GM13977 (cell line): ENCODE measurements at regions not wholly inside any gene's neighbourhood (a gene's known extent, or its start where the extent isn't known, plus 50 kb on each side); places are given as distances from the start of the nearest gene placed in this dataset.

Experiments used
- DNase-seq: peaks from one replicate; pipeline ENCODE4 v3.0.0; 2012; ENCODE audit warnings: low spot score
- in situ Hi-C: fragments of 300-500 bp; cut with MboI; formaldehyde crosslinking; loops from one replicate; pipeline ENCODE4 v1.12.0; 2022; ENCODE audit warnings: low sequenced_read_pairs, low pct_unique_long_range_greater_than_20kb, mixed read lengths, inconsistent platforms; ENCODE audit not compliant: unreplicated experiment
- TF ChIP-seq, protein P1 (sequence below): IDR thresholded peaks from 2 replicates; pipeline ENCODE4 v1.5.1; 2012; ENCODE audit warnings: mild to moderate bottlenecking, control low read depth; ENCODE audit not compliant: insufficient read depth; ENCODE audit errors: extremely low read depth, missing control alignments

DNA sequence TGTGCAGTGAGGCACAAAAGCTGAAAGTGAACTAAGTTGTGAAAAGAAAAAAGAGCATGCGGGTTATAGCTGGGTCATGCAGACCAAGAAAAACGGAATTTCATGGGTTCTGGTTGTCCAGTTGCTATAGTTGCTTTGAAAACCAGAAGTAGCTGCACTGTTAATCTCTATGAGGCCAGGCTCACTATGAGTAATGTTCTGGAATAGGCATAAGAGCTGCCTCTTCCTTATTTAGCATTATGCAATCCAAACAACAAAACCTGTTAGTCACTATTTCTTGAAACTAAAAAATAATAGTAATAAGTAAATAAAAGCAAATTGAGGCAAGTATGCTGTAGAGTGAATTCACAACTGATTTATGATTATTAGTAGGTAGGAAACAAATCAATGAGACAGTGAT lies 1383.7 kb downstream of the MRPL39 start:
- TF ChIP-seq, protein P1, sequence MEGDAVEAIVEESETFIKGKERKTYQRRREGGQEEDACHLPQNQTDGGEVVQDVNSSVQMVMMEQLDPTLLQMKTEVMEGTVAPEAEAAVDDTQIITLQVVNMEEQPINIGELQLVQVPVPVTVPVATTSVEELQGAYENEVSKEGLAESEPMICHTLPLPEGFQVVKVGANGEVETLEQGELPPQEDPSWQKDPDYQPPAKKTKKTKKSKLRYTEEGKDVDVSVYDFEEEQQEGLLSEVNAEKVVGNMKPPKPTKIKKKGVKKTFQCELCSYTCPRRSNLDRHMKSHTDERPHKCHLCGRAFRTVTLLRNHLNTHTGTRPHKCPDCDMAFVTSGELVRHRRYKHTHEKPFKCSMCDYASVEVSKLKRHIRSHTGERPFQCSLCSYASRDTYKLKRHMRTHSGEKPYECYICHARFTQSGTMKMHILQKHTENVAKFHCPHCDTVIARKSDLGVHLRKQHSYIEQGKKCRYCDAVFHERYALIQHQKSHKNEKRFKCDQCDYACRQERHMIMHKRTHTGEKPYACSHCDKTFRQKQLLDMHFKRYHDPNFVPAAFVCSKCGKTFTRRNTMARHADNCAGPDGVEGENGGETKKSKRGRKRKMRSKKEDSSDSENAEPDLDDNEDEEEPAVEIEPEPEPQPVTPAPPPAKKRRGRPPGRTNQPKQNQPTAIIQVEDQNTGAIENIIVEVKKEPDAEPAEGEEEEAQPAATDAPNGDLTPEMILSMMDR = no peak
- DNase-seq = no peak
- in situ Hi-C loops = no loop called here

DNA sequence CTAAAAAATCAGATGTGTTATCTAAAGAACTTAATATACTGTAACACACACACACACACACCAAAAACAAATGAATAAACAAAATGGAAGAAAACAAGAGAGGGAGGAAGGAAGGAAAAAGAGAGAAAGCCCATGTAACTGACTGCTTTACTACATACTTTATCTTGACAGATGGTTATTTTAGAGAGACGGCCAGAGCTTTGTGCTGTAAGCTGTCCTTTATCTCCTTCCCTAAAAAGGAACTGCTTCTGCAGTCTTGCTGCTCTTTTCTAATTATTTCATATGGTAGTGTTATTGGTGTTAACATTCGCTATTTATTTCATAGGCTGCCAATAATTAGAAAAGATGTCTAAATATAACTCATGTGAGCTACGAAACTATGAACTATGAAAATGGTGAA lies 1384.6 kb downstream of the MRPL39 start:
- TF ChIP-seq, protein P1 = no peak
- DNase-seq = no peak
- in situ Hi-C loops = no loop called here

DNA sequence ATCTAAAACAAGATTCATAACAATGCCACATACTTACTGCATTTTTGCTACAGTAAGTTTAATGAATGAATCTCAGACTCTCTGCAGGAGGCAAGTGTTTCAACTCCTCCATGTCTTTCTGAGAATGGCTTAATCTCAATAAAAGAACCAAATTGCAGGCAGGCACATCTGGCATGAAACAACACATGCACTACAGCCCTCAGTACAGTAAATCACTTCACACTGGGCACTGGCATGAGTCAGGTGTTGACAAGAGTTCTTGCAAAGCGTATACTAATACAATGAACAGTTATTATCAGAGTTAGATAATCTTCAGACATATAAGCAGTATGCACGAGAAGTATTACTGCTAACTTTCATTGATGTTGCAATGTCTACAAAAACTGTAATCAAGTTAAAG lies 1386.8 kb downstream of the MRPL39 start:
- TF ChIP-seq, protein P1 = no peak
- DNase-seq = no peak
- in situ Hi-C loops = no loop called here

DNA sequence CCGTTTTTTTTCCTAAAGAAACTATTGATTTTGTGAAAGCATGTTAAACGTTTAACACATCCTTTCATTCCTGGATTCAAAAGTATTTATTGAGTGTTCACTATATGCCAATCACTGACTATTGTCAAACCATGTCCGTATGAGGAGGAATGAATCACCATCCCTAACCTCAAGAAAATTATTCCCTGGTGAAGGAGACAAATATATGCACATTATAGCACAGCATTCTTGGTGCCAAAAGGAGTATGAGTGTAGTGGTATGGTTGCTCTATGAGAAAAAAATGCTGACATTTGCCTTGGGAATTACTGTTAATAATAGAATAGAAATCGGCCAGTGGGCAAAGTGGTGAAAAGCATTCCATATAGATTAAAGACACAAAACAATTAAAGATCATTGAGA lies 1390.1 kb downstream of the MRPL39 start:
- no peak for DNase-seq
- TF ChIP-seq, protein P1 = no peak
- in situ Hi-C loops = no loop called here

DNA sequence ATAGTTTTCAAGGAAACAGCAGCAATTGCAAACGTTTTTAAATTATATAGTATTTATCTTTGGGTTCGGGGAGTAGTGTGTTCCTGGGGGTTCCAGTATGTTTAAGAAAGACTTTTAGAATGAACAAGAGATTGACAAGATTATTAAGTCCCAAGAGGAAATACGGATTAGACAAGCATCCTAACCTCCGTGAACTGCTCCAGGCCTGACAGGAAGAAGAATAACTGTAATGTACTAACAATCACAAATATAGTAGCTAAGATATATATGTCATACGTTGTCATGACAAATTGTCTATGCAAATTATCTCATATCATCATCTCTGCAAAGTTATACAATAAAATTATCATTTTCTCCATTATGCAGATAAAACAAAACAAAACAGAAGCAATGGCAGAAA lies 1397.2 kb downstream of the MRPL39 start:
- DNase-seq = no peak
- TF ChIP-seq, protein P1 = no peak
- in situ Hi-C loops = no loop called here

DNA sequence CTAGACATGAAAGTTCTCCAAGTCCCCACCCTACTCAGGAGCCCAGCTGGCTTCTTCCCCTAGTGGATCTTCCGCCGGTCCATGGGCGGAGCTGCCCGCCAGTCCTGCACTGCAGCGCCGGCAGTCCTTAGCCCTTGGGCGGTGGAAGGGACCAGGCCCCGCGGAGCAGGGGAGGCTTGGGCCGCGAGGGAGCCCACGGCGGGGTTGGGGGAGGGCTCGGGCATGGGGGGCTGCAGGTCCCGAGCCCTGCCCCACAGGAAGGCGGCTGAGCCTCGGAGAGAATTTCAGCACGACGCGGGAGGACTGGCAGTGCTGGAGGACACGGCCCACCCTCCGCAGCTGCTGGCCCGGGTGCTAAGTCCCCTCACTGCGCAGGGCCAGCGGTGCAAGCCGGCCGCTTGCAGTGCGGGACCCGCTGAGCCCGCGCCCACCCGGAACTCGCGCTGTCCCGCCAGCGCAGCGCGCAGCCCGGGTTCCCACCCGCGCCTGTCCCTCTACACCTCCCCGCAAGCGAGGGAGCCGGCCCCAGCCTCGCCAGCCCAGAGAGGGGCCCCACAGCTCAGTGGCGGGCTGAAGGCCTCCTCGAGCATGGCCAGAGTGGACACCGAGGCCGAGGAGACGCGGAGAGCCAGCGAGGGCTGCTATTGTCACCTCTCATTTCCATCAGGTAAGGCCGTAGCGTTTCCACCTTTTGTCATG lies 1398.6 kb downstream of the MRPL39 start:
- no peak for DNase-seq
- TF ChIP-seq, protein P1 = no peak
- in situ Hi-C loops = no loop called here
